Caco-2 (cell line): ENCODE measurements at regions not wholly inside any gene's neighbourhood (a gene's known extent, or its start where the extent isn't known, plus 50 kb on each side); places are given as distances from the start of the nearest gene placed in this dataset.

Source experiments
- BruUV-seq: library from RNA; stranded (reverse); fragments of 400-500 nt; replicated peaks from 2 replicates; lab custom pipeline; 2021; lab: Mats Ljungman, UMichigan
- CTCF ChIA-PET: fragments of 300-600 bp; sonication (Branson Sonifier 250); formaldehyde crosslinking; loops from one replicate; lab custom pipeline; 2022; ENCODE audit warnings: antibody characterized with exemption; lab: Charles Lee
- POLR2A ChIA-PET: fragments of 300-600 bp; sonication (Branson Sonifier 250); formaldehyde crosslinking; loops from one replicate; lab custom pipeline; 2022; ENCODE audit warnings: antibody characterized with exemption; lab: Charles Lee
- DNase-seq, 2 experiments: peaks; one replicate each; pipeline versions ENCODE4 v3.0.0 to v3.0.0-alpha.2; 2020 to 2022
- H3K27me3 ChIP-seq: replicated peaks from 2 replicates; pipeline ENCODE4 v1.6.0; 2011; ENCODE audit warnings: low read length; ENCODE audit not compliant: control insufficient read depth, insufficient read depth
- H3K36me3 ChIP-seq: 2 replicates; pipeline ENCODE4 v1.5.1; 2011; ENCODE audit warnings: low read length; ENCODE audit not compliant: control insufficient read depth, insufficient read depth
- H3K4me1 ChIP-seq: fragments of 250-450 bp; sonication (Bioruptor Pico); 2 replicates; pipeline ENCODE4 v1.5.1; 2020; ENCODE audit warnings: mild to moderate bottlenecking
- H3K4me3 ChIP-seq: 2 replicates; pipeline ENCODE4 v1.5.1; 2011; ENCODE audit warnings: low read depth, mild to moderate bottlenecking, control low read depth, low read length
- H3K9me3 ChIP-seq: fragments of 250-450 bp; sonication (Bioruptor Pico); 2 replicates; pipeline ENCODE4 v1.5.1; 2020; ENCODE audit warnings: mild to moderate bottlenecking, moderate library complexity
- H3K27ac Mint-ChIP-seq: one replicate; pipeline ENCODE4 v1.8.0; 2022; ENCODE audit warnings: mixed read lengths; ENCODE audit not compliant: unreplicated experiment
- H3K27me3 Mint-ChIP-seq: one replicate; pipeline ENCODE4 v1.8.0; 2022; ENCODE audit warnings: mixed read lengths; ENCODE audit not compliant: insufficient read depth, unreplicated experiment
- H3K36me3 Mint-ChIP-seq: one replicate; pipeline ENCODE4 v1.8.0; 2022; ENCODE audit warnings: mild to moderate bottlenecking, mixed read lengths; ENCODE audit not compliant: insufficient read depth, unreplicated experiment
- H3K4me1 Mint-ChIP-seq: one replicate; pipeline ENCODE4 v1.8.0; 2022; ENCODE audit warnings: low read depth, mixed read lengths; ENCODE audit not compliant: unreplicated experiment
- H3K4me3 Mint-ChIP-seq: one replicate; pipeline ENCODE4 v1.8.0; 2022; ENCODE audit warnings: mild to moderate bottlenecking, moderate library complexity, mixed read lengths; ENCODE audit not compliant: unreplicated experiment
- H3K9me3 Mint-ChIP-seq: one replicate; pipeline ENCODE4 v1.8.0; 2022; ENCODE audit warnings: mixed read lengths; ENCODE audit not compliant: unreplicated experiment
- CTCF ChIP-seq, 2 experiments: fragments of 200-600 bp in 1 of 2; IDR thresholded peaks; 1 replicate in 1 of 2; 2 replicates in 1 of 2; pipeline versions ENCODE4 v1.5.1 to v1.8.0; 2011 to 2022; ENCODE audit warnings: antibody characterized with exemption in 1 of 2, control low read depth in 1 of 2, inconsistent platforms in 1 of 2, low read depth in 1 of 2, low read length in 1 of 2, mild to moderate bottlenecking in 1 of 2, moderate library complexity in 1 of 2; ENCODE audit not compliant: insufficient read depth in 1 of 2, severe bottlenecking in 1 of 2, unreplicated experiment in 1 of 2
- intact Hi-C: fragments of 100-400 bp; cut with micrococcal nuclease; formaldehyde crosslinking; loops from one replicate; pipeline ENCODE4 v1.10.0; 2022; ENCODE audit not compliant: unreplicated experiment

GRCh38 chrX:134162032-134162431 is 75.0 kb upstream of the CCDC160 start:
- Mint-ChIP-seq H3K4me3 (no peak overlapping the region), H3K27me3 (no peaks in the 10 kb centered on the region), H3K4me1 (no peaks in the 10 kb centered on the region), H3K27ac (no peak overlapping the region), H3K9me3 (no peaks in the 10 kb centered on the region), H3K36me3 (no peaks in the 10 kb centered on the region)
- no peak for DNase-seq
- Histone ChIP-seq H3K36me3 (no peaks in the 10 kb centered on the region), H3K4me1 (no peaks in the 10 kb centered on the region), H3K4me3 (no peak overlapping the region), H3K27me3 (no peaks in the 10 kb centered on the region), H3K9me3 (no peaks in the 10 kb centered on the region)
- ChIA-PET POLR2A (no interaction called here), CTCF (no interaction called here)
- intact Hi-C loops, result no loop called here
- TF ChIP-seq CTCF (IDR thresholded peaks at IDR 0.05; ENCODE audit: insufficient read depth in 1 of 2, low read depth in 1 of 2, low read length in 1 of 2, severe bottlenecking in 1 of 2, unreplicated experiment in 1 of 2), result no peak
- no TSS peak for BruUV-seq

GRCh38 chrX:134163836-134164235 is 73.1 kb upstream of the CCDC160 start:
- no peak overlapping the region for H3K4me3 Mint-ChIP-seq
- Histone ChIP-seq H3K4me3 (no peak overlapping the region), H3K27me3 (no peaks in the 10 kb centered on the region), H3K4me1 (no peaks in the 10 kb centered on the region), H3K36me3 (no peaks in the 10 kb centered on the region), H3K9me3 (no peaks in the 10 kb centered on the region)
- intact Hi-C loops, result no loop called here
- H3K4me1 Mint-ChIP-seq, result no peaks in the 10 kb centered on the region
- no peak for DNase-seq
- no peak overlapping the region for H3K27ac Mint-ChIP-seq
- BruUV-seq, result no TSS peak
- POLR2A ChIA-PET, result no interaction called here
- no peaks in the 10 kb centered on the region for H3K36me3 Mint-ChIP-seq
- CTCF ChIA-PET, result no interaction called here
- no peaks in the 10 kb centered on the region for H3K27me3 Mint-ChIP-seq
- no peaks in the 10 kb centered on the region for H3K9me3 Mint-ChIP-seq
- TF ChIP-seq CTCF (IDR thresholded peaks at IDR 0.05; ENCODE audit: insufficient read depth in 1 of 2, low read depth in 1 of 2, low read length in 1 of 2, severe bottlenecking in 1 of 2, unreplicated experiment in 1 of 2), result no peak

DNA sequence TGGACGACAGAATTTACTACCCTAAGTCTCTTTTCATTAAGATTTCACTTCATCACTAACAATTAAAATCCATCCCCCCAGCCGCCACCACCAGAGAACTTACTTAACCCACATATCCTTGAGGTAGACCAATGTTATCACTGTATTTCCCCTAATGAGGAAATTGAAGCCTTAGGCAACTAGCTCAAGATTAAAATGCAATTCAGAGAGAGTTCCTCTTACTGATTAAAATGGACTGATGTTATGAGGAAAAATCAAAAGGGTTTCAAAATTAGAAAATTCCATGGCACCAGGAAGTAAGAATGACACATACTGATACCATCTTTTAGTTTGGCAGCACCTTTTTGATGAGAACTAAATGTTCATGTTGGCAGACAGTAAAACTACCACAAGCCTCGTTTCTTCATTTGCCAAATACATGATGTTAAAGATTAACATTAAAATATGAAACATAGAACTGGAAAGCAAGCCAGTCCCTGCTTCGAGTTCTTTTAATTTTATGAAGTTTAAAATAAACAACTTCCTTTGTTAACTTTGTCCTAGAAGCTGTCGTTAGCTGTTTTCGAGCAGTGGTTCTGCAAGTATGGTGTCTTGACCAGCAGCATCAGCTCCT is 69.3 kb upstream of the CCDC160 start:
- CTCF ChIA-PET, result no interaction called here
- no peak overlapping the region for H3K27ac Mint-ChIP-seq
- intact Hi-C loops, result no loop called here

More for the DNA sequence above, 69.3 kb upstream of the CCDC160 start:
- POLR2A ChIA-PET, result no interaction called here
- no peak for DNase-seq
- Histone ChIP-seq H3K4me1 (no peaks in the 10 kb centered on the region), H3K4me3 (no peak overlapping the region), H3K27me3 (no peaks in the 10 kb centered on the region), H3K9me3 (no peaks in the 10 kb centered on the region), H3K36me3 (no peaks in the 10 kb centered on the region)
- no peaks in the 10 kb centered on the region for H3K9me3 Mint-ChIP-seq
- H3K36me3 Mint-ChIP-seq, result no peaks in the 10 kb centered on the region
- TF ChIP-seq CTCF (IDR thresholded peaks at IDR 0.05; ENCODE audit: insufficient read depth in 1 of 2, low read depth in 1 of 2, low read length in 1 of 2, severe bottlenecking in 1 of 2, unreplicated experiment in 1 of 2), result no peak
- no TSS peak for BruUV-seq
- no peak overlapping the region for H3K4me3 Mint-ChIP-seq
- H3K4me1 Mint-ChIP-seq, result no peaks in the 10 kb centered on the region
- H3K27me3 Mint-ChIP-seq, result no peaks in the 10 kb centered on the region
